ENCODE measurements at regions not wholly inside any gene's neighbourhood (a gene's known extent, or its start where the extent isn't known, plus 50 kb on each side); places are given as distances from the start of the nearest gene placed in this dataset.

GRCh38 chr4:32163125-32163524, 1443.0 kb downstream of the PCDH7 start:
- ATAC-seq (no peak), DNase-seq (ENCODE audit: low spot score in 2 of 2) (no peak)
- no peak overlapping the region for H3K27ac Mint-ChIP-seq
- no peaks in the 10 kb centered on the region for H3K36me3 Mint-ChIP-seq
- H3K9me3 Mint-ChIP-seq: peaks cover 0 to 9% of the 10 kb centered on the region in 2 donors

- DNase-seq (ENCODE audit: low spot score in 2 of 2): no peak
- Mint-ChIP-seq H3K36me3 (no peaks in the 10 kb centered on the region), H3K27ac (no peak overlapping the region), H3K9me3 (peaks cover 17 to 24% of the 10 kb centered on the region in 2 donors)
- ATAC-seq: no peak
These were observed 1449.7 kb downstream of the PCDH7 start for GRCh38 chr4:32169841-32170240.

- Mint-ChIP-seq H3K9me3 (peaks cover 28 to 30% of the 10 kb centered on the region in 2 donors), H3K36me3 (no peaks in the 10 kb centered on the region), H3K27ac (no peak overlapping the region)
- DNase-seq (ENCODE audit: low spot score in 2 of 2): no peak
- no peak for ATAC-seq
These were observed 1451.9 kb downstream of the PCDH7 start for GRCh38 chr4:32172086-32172485.

- ATAC-seq: no peak
- Mint-ChIP-seq H3K27ac (no peak overlapping the region), H3K9me3 (peaks cover 28 to 32% of the 10 kb centered on the region in 2 donors), H3K36me3 (no peaks in the 10 kb centered on the region)
- no peak for DNase-seq (ENCODE audit: low spot score in 2 of 2)
These were observed 1452.6 kb downstream of the PCDH7 start for GRCh38 chr4:32172761-32173160.

- no peaks in the 10 kb centered on the region for H3K36me3 Mint-ChIP-seq
- ATAC-seq (no peak), DNase-seq (ENCODE audit: low spot score in 2 of 2) (no peak)
- peaks cover 24 to 26% of the 10 kb centered on the region in 2 donors for H3K9me3 Mint-ChIP-seq
- no peak overlapping the region for H3K27ac Mint-ChIP-seq
These were observed 1459.9 kb downstream of the PCDH7 start for GRCh38 chr4:32180086-32180485.

- ATAC-seq (no peak), DNase-seq (ENCODE audit: low spot score in 2 of 2) (no peak)
- Mint-ChIP-seq H3K36me3 (no peaks in the 10 kb centered on the region), H3K9me3 (peaks cover 18 to 20% of the 10 kb centered on the region in 2 donors), H3K27ac (no peak overlapping the region)
These were observed 1464.0 kb downstream of the PCDH7 start for GRCh38 chr4:32184186-32184585.

DNA sequence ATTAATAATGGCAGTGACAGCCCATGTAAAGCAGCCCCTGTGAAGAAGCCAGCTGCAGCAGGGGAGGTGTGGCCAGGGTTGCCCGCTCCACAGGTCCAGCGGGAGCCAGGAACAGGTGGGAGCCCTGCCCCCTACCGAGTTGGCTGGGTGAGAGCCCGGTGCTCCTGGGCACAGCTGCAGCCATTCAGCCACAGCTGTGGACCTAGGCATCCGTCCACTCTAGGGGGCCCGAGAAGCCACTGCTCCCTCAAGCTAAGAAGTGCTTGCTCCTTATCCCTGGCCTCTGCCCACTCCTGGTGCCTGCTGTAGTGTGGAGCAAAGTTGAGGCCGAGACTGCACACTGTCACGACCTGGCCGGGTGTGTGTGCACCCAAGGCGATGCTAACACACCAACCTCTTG, 1469.0 kb downstream of the PCDH7 start:
- DNase-seq (ENCODE audit: low spot score in 2 of 2) (no peak), ATAC-seq (no peak)
- Mint-ChIP-seq H3K9me3 (peaks cover 6 to 9% of the 10 kb centered on the region in 2 donors), H3K36me3 (no peaks in the 10 kb centered on the region), H3K27ac (no peak overlapping the region)

DNA sequence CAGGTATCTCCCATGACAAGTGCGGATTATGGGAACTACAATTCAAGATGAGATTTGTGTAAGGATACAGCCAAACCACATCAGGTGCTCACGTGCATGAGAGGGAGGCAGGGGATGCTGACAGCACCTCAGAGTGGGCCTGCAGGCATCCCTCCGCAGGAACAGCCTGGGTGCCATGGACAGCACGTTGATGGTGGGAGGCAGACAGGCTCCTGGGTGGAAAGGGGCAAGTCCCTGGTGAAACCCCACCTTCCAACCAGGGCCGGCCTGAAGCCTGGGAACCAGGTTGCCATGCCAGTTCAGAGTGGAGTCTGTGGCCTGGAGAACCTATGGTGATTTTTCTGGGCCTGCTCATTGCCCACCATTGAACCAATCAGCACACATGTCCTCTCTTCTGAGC, 1469.6 kb downstream of the PCDH7 start:
- H3K9me3 Mint-ChIP-seq: peaks cover 3 to 9% of the 10 kb centered on the region in 2 donors
- no peak for ATAC-seq
- no peak for DNase-seq (ENCODE audit: low spot score in 2 of 2)
- no peak overlapping the region for H3K27ac Mint-ChIP-seq
- no peaks in the 10 kb centered on the region for H3K36me3 Mint-ChIP-seq

GRCh38 chr4:32191961-32192360, 1471.8 kb downstream of the PCDH7 start:
- Mint-ChIP-seq H3K36me3 (no peaks in the 10 kb centered on the region), H3K27ac (no peak overlapping the region), H3K9me3 (peaks cover 5 to 7% of the 10 kb centered on the region in 2 donors)
- ATAC-seq: no peak
- DNase-seq (ENCODE audit: low spot score in 2 of 2): no peak

GRCh38 chr4:32192363-32192762, 1472.2 kb downstream of the PCDH7 start:
- no peaks in the 10 kb centered on the region for H3K36me3 Mint-ChIP-seq
- H3K9me3 Mint-ChIP-seq: peaks cover 5 to 8% of the 10 kb centered on the region in 2 donors
- H3K27ac Mint-ChIP-seq: no peak overlapping the region
- ATAC-seq: no peak
- no peak for DNase-seq (ENCODE audit: low spot score in 2 of 2)

DNA sequence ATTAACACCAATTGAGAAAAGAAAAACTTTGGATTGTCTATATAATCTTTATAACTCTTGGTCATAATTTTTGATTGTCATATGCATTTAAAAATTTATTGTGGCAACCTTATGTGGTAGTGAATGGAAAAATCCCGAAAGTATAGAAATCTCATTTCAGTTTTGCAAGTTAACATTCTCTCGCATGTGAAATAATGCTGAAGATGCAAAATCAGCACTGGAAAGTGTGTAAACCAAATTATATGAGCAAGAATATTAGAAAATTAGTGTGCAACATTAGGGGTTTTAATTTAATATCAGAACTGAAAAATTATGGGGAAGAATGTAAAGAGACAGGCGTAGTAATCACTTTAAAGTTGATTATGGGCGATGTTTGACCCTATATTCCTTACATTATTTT, 1472.8 kb downstream of the PCDH7 start:
- DNase-seq (ENCODE audit: low spot score in 2 of 2): no peak
- peaks cover 5 to 8% of the 10 kb centered on the region in 2 donors for H3K9me3 Mint-ChIP-seq
- no peak for ATAC-seq
- no peak overlapping the region for H3K27ac Mint-ChIP-seq
- H3K36me3 Mint-ChIP-seq: no peaks in the 10 kb centered on the region

DNA sequence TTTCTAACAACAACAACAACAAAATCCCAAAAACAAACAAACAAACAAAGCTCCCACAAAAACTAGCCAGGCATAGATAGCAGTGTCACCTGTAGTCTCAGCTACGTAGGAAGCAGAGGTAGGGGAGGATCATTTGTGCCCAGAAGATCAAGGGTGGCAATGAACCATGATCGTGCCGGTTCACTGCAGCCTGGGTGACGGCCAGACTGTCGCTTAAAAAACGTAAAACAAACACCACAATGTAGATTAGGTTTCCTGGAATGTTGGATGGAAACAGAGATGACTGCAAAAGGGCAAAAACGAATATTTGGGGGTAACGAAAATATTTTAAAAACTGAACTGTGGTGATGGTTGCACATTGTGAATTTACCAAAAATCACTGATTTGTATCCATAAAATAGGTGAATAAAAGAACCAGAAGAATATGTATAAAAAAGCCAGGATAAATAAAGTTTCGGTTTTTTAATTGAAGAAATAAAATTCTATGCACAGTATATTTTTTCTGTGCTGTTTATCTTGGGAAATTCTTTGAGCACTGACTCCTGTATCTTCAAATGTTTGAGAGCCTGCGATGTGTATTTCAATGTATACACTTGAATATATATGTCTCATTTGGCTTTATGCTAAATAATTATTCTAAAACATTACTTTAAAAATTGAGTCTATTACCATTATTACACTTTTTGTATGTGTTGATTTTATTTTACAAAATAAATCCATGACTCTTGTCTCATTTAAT, 1477.0 kb downstream of the PCDH7 start:
- no peak for DNase-seq (ENCODE audit: low spot score in 2 of 2)
- peaks cover 0 to 12% of the 10 kb centered on the region in 2 donors for H3K9me3 Mint-ChIP-seq
- H3K27ac Mint-ChIP-seq: no peak overlapping the region
- no peak for ATAC-seq
- no peaks in the 10 kb centered on the region for H3K36me3 Mint-ChIP-seq

- Mint-ChIP-seq H3K27ac (no peak overlapping the region), H3K36me3 (peaks cover 0 to 3% of the 10 kb centered on the region in 2 donors), H3K9me3 (peaks cover 16 to 18% of the 10 kb centered on the region in 2 donors)
- ATAC-seq (no peak), DNase-seq (ENCODE audit: low spot score in 2 of 2) (no peak)
These were observed 1479.5 kb downstream of the PCDH7 start for GRCh38 chr4:32199639-32200038.

DNA sequence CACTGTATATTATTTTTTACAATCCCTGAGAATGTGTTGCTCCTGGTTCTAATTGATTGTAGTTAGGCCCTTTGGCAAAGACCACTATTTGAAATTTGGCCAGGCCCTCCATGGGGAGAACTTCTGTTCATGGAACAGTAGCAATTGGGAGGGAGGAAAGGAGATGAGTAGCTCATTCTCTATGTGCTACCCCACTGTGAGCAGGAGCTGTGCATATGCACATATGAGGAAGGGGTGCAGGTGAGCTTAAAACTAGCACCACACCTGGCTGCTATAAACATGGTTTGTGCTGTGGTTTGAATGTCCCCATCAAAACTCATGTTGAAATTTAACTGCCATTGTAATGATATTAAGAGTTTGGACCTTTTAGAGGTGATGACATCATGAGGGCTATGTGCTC, 1483.2 kb downstream of the PCDH7 start:
- ATAC-seq (no peak), DNase-seq (ENCODE audit: low spot score in 2 of 2) (no peak)
- peaks cover 0 to 6% of the 10 kb centered on the region in 2 donors for H3K36me3 Mint-ChIP-seq
- peaks cover 20 to 26% of the 10 kb centered on the region in 2 donors for H3K9me3 Mint-ChIP-seq
- no peak overlapping the region for H3K27ac Mint-ChIP-seq

GRCh38 chr4:32206756-32207155, 1486.6 kb downstream of the PCDH7 start:
- Mint-ChIP-seq H3K27ac (no peak overlapping the region), H3K9me3 (peaks cover 30 to 32% of the 10 kb centered on the region in 2 donors), H3K36me3 (peaks cover 5 to 6% of the 10 kb centered on the region in 2 donors)
- ATAC-seq: no peak
- DNase-seq (ENCODE audit: low spot score in 2 of 2): no peak

DNA sequence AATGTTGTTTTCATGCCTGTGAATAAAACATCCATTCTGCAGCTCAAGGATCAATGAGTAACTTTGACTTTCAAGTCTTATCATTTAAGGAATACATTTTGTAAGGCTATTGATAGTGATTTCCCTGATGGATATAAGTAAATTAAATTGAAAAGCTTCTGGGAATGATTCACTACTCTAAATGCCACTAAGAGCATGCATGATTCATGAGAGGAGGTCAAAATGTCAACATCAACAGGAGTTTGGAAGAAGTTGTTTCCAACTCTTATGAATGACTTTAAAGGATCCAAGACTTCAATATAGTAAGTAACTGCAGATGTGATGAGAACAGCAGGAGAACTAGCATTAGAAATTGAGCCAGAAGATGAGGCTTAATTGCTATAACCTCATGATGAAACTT, 1487.3 kb downstream of the PCDH7 start:
- peaks cover 5 to 6% of the 10 kb centered on the region in 2 donors for H3K36me3 Mint-ChIP-seq
- ATAC-seq (no peak), DNase-seq (ENCODE audit: low spot score in 2 of 2) (no peak)
- no peak overlapping the region for H3K27ac Mint-ChIP-seq
- peaks cover 27 to 29% of the 10 kb centered on the region in 2 donors for H3K9me3 Mint-ChIP-seq

- ATAC-seq: no peak
These were observed 1495.1 kb downstream of the PCDH7 start for GRCh38 chr4:32215277-32215676.

GRCh38 chr4:32216502-32216901, 1496.3 kb downstream of the PCDH7 start:
- no peaks in the 10 kb centered on the region for H3K36me3 Mint-ChIP-seq

More at GRCh38 chr4:32215277-32215676, 1495.1 kb downstream of the PCDH7 start:
- Mint-ChIP-seq H3K9me3 (peaks cover 8 to 15% of the 10 kb centered on the region in 2 donors), H3K36me3 (peaks cover 0 to 5% of the 10 kb centered on the region in 2 donors), H3K27ac (no peak overlapping the region)
- no peak for DNase-seq (ENCODE audit: low spot score in 2 of 2)

More at GRCh38 chr4:32216502-32216901, 1496.3 kb downstream of the PCDH7 start:
- H3K27ac Mint-ChIP-seq: peak overlapping the region in 1 of 2 donors; percentile 79
- H3K9me3 Mint-ChIP-seq: peaks cover 3 to 10% of the 10 kb centered on the region in 2 donors
- DNase-seq (ENCODE audit: low spot score in 2 of 2) (no peak), ATAC-seq (no peak)

Data from activated naive CD4-positive, alpha-beta T cell treated with anti-CD3 and anti-CD28 coated beads, Interleukin-2, amount 50 U/mL, for 72 hours (primary cell).